Parathyroid adenoma (tissue), 2 donors: ENCODE measurements at regions not wholly inside any gene's neighbourhood (a gene's known extent, or its start where the extent isn't known, plus 50 kb on each side); places are given as distances from the start of the nearest gene placed in this dataset.

Experiments
- H2AFZ ChIP-seq: fragments of 300-600 bp; sonication (generic); one replicate; pipeline ENCODE4 v1.7.0; 2017; ENCODE audit warnings: antibody characterized with exemption, mild to moderate bottlenecking
- H3K27ac ChIP-seq: fragments of 300-600 bp; sonication (generic); one replicate; pipeline ENCODE4 v1.7.0; 2017
- H3K27me3 ChIP-seq: fragments of 300-600 bp; sonication (generic); one replicate; pipeline ENCODE4 v1.7.0; 2017; ENCODE audit warnings: low read length; ENCODE audit not compliant: control insufficient read depth, insufficient read depth
- H3K36me3 ChIP-seq: fragments of 300-600 bp; sonication (generic); one replicate; pipeline ENCODE4 v1.7.0; 2017; ENCODE audit warnings: low read length; ENCODE audit not compliant: control insufficient read depth, insufficient read depth
- H3K4me1 ChIP-seq: fragments of 300-600 bp; sonication (generic); one replicate; pipeline ENCODE4 v1.7.0; 2017; ENCODE audit warnings: control low read depth
- H3K4me2 ChIP-seq: fragments of 300-600 bp; sonication (generic); one replicate; pipeline ENCODE4 v1.7.0; 2017; ENCODE audit warnings: low read length
- H3K4me3 ChIP-seq: fragments of 300-600 bp; sonication (generic); one replicate; pipeline ENCODE4 v1.7.0; 2017; ENCODE audit warnings: low read depth, low read length
- H3K79me2 ChIP-seq: fragments of 300-600 bp; sonication (generic); one replicate; pipeline ENCODE4 v1.7.0; 2017; ENCODE audit warnings: control low read depth
- H3K9ac ChIP-seq: fragments of 300-600 bp; sonication (generic); one replicate; pipeline ENCODE4 v1.7.0; 2017; ENCODE audit warnings: mild to moderate bottlenecking
- H3K9me3 ChIP-seq: fragments of 300-600 bp; sonication (generic); one replicate; pipeline ENCODE4 v1.7.0; 2017; ENCODE audit warnings: low read length; ENCODE audit not compliant: control insufficient read depth
- TF ChIP-seq, protein P1 (sequence below): fragments of 300-600 bp; sonication (generic); IDR thresholded peaks from one replicate; pipeline ENCODE4 v1.7.0; 2017; ENCODE audit warnings: antibody characterized with exemption, mild to moderate bottlenecking
- donor health status: primary hyperparathyroidism.

- TF ChIP-seq, protein P1, sequence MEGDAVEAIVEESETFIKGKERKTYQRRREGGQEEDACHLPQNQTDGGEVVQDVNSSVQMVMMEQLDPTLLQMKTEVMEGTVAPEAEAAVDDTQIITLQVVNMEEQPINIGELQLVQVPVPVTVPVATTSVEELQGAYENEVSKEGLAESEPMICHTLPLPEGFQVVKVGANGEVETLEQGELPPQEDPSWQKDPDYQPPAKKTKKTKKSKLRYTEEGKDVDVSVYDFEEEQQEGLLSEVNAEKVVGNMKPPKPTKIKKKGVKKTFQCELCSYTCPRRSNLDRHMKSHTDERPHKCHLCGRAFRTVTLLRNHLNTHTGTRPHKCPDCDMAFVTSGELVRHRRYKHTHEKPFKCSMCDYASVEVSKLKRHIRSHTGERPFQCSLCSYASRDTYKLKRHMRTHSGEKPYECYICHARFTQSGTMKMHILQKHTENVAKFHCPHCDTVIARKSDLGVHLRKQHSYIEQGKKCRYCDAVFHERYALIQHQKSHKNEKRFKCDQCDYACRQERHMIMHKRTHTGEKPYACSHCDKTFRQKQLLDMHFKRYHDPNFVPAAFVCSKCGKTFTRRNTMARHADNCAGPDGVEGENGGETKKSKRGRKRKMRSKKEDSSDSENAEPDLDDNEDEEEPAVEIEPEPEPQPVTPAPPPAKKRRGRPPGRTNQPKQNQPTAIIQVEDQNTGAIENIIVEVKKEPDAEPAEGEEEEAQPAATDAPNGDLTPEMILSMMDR, result no peak
- no peak overlapping the region for H2AFZ ChIP-seq
- H3K9me3 ChIP-seq, result no peaks in the 10 kb centered on the region
- no peak overlapping the region for H3K4me2 ChIP-seq
- no peak overlapping the region for H3K9ac ChIP-seq
- H3K27me3 ChIP-seq, result no peaks in the 10 kb centered on the region
- no peaks in the 10 kb centered on the region for H3K79me2 ChIP-seq
- H3K36me3 ChIP-seq, result no peaks in the 10 kb centered on the region
- H3K4me3 ChIP-seq, result no peak overlapping the region
- H3K27ac ChIP-seq, result no peak overlapping the region
- no peaks in the 10 kb centered on the region for H3K4me1 ChIP-seq
These were observed 98.3 kb upstream of the ANKRD50 start for GRCh38 chr4:124810827-124811226.

- TF ChIP-seq, protein P1, result no peak
- H3K27ac ChIP-seq, result no peak overlapping the region
- no peak overlapping the region for H2AFZ ChIP-seq
- no peaks in the 10 kb centered on the region for H3K79me2 ChIP-seq
- H3K4me2 ChIP-seq, result no peak overlapping the region
- no peaks in the 10 kb centered on the region for H3K4me1 ChIP-seq
- H3K9ac ChIP-seq, result no peak overlapping the region
- no peak overlapping the region for H3K4me3 ChIP-seq
- H3K27me3 ChIP-seq, result no peaks in the 10 kb centered on the region
- no peaks in the 10 kb centered on the region for H3K36me3 ChIP-seq
- no peaks in the 10 kb centered on the region for H3K9me3 ChIP-seq
These were observed 94.9 kb upstream of the ANKRD50 start for GRCh38 chr4:124807421-124807820.

GRCh38 chr4:124806403-124806802 is 93.9 kb upstream of the ANKRD50 start:
- no peaks in the 10 kb centered on the region for H3K9me3 ChIP-seq
- H2AFZ ChIP-seq, result no peak overlapping the region
- no peaks in the 10 kb centered on the region for H3K36me3 ChIP-seq
- H3K27me3 ChIP-seq, result no peaks in the 10 kb centered on the region
- TF ChIP-seq, protein P1, result no peak
- H3K9ac ChIP-seq, result no peak overlapping the region
- no peaks in the 10 kb centered on the region for H3K79me2 ChIP-seq
- H3K4me3 ChIP-seq, result no peak overlapping the region
- H3K27ac ChIP-seq, result no peak overlapping the region
- no peak overlapping the region for H3K4me2 ChIP-seq
- no peaks in the 10 kb centered on the region for H3K4me1 ChIP-seq

- Histone ChIP-seq H3K27ac (no peak overlapping the region), H3K4me1 (no peaks in the 10 kb centered on the region), H3K79me2 (no peaks in the 10 kb centered on the region), H3K36me3 (no peaks in the 10 kb centered on the region), H3K27me3 (no peaks in the 10 kb centered on the region), H3K4me3 (no peak overlapping the region), H3K9ac (no peak overlapping the region), H2AFZ (no peak overlapping the region), H3K4me2 (no peak overlapping the region), H3K9me3 (no peaks in the 10 kb centered on the region)
- TF ChIP-seq, protein P1, result no peak
These were observed 92.1 kb upstream of the ANKRD50 start for GRCh38 chr4:124804584-124804983.

- no peaks in the 10 kb centered on the region for H3K79me2 ChIP-seq
- no peak overlapping the region for H3K4me3 ChIP-seq
- H3K36me3 ChIP-seq, result no peaks in the 10 kb centered on the region
- no peak overlapping the region for H3K27ac ChIP-seq
- no peaks in the 10 kb centered on the region for H3K4me1 ChIP-seq
- H3K4me2 ChIP-seq, result no peak overlapping the region
- no peaks in the 10 kb centered on the region for H3K9me3 ChIP-seq
- H2AFZ ChIP-seq, result no peak overlapping the region
- TF ChIP-seq, protein P1, result no peak
- no peaks in the 10 kb centered on the region for H3K27me3 ChIP-seq
- no peak overlapping the region for H3K9ac ChIP-seq
These were observed 91.5 kb upstream of the ANKRD50 start for GRCh38 chr4:124804041-124804440.
